Iris pigment epithelial cell (primary cell): ENCODE measurements at regions not wholly inside any gene's neighbourhood (a gene's known extent, or its start where the extent isn't known, plus 50 kb on each side); places are given as distances from the start of the nearest gene placed in this dataset.
A peak's percentile ranks its signal among the peaks of the same experiment; 100 is the strongest.
"Not testable (repeated sequence)": the region's sequence is repeated elsewhere in the genome, so short reads cannot be mapped to it uniquely, and the experiment has no call there.

Experiments used
- DNase-seq: peaks from one replicate; pipeline ENCODE4 v3.0.0-alpha.2; 2011; ENCODE audit warnings: low read depth

- DNase-seq = no peak
Observed at GRCh38 chr9:745761-746380, 95.6 kb upstream of the DMRT1 start.

GRCh38 chr9:746661-747434 is 94.6 kb upstream of the DMRT1 start:
- no peak for DNase-seq

- DNase-seq = no peak
Observed at GRCh38 chr9:747567-747966, 93.9 kb upstream of the DMRT1 start.

GRCh38 chr9:748861-749497 is 92.5 kb upstream of the DMRT1 start:
- no peak for DNase-seq

DNA sequence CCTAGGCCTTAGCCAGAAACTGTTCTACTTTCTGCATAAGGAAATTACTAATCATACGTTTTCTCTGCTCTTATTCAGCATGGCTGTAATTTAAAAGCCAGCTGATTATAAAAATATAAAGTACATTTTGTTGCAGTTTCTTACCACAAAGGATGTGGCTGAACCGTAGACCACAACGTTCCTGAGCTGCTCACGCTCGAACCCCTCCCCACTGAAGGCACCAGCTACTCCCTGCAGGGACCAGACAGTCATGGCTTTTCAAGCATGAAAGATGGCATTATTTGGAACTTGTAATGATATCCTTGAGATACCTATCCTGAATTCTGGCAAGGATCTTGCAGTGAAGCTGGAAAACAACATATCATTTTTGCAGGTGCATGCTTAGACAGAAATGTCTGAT is 91.8 kb upstream of the DMRT1 start:
- DNase-seq = no peak

GRCh38 chr9:750249-750967 is 91.1 kb upstream of the DMRT1 start:
- no peak for DNase-seq

DNA sequence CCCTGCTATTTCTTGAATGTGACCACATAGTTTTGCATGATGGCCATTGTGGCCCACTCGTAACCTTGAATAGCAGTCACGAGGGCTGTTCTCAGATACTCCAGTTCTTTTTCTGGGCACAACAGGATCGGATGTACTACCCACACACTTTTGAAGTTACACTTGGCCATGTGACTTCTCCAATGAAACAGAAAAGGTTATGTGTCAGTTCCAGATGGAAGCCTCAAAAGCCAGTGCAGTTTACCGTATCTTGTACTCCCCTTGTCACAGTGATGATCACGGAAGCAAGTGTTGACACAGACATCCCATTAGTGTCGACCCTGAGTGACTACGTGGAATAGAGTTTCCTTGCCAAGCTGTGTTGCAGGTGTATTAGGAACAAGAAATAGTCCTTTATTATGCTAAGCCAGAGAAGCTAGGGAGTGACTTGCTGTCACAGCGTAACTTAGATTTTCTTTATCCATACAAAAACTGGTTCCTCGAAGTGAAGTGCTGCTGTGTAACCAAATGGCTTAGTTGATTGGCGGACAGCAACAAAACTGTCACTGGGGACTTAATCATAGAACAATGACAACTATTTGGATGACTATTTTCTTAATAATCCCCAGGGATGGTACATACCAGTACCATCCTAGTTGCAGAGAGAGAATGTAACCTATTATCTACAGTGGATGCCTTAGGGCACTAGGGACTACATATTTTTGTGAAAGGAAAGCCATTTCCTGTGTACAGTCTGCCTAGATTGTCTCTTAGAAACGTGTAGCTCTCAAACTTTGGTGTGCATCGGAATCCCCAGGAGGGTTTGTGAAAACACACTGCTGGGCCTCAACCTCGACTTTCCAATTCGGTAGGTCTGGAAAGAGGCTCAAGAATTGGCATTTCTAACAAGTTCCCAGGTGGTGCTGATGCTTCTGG is 90.1 kb upstream of the DMRT1 start:
- peak; percentile 33 for DNase-seq

- DNase-seq = peak; percentile 94
Observed at GRCh38 chr9:752201-752600, 89.3 kb upstream of the DMRT1 start.

DNA sequence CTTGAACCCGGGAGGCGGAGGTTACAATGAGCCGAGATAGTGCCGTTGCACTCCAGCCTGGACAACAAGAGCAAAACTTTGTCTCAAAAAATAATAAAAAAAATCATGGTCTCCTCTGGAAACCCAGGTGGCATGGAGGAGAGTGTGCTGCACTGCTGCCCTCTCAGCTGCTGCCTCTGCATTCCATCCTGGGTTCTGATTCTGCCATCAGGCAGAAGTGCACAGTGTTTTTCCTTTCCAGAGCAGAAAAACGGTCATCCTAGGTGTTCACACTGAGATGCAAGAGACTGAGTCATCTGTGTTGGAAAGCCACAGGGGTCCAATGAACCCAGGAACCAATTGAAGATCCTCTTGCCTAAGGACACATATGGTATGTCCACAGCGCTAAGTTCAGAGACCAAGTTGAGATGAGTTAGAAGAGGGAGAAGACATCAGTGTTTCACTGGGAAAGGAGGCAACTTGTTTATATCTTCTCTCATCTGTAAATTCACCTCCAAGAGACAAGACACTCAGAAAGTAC is 88.8 kb upstream of the DMRT1 start:
- peak; percentile 42 for DNase-seq

- not testable (repeated sequence) for DNase-seq
Observed at GRCh38 chr9:753734-754133, 87.8 kb upstream of the DMRT1 start.

DNA sequence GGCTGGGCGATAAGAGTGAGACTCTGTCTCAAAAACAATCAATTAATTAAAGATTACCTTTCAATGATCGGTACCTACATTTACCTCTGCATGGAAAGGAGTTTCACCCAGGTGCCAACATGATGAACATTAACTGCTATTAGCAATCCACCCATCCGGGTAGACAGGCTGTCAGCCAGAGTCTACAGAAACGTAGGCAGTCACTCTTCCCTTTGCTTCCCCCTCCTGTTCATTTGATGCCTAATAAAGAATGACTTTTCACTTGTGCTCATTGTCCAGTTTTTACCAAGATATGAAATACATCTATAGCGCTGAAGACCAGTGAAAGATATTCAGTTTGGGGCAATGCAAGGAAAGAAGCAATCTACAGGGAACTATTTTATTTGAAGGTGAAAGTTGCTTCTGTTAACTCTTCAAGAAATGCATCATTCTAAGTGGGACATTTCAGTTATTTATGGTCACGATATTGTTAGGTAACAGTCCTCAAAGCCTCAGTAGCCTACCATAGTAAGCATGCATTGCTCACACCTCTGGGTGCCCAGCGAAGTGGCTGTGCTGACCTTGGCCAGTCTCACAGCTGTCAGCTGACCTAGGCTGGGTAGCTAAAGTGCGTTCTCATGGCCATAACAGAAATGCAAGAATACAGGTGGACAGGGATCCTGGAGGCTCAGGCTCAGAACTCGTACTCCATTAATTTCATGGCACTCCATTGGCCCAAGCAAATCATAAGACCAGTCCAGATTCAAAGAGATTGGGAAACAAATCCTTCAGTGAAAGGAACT is 87.2 kb upstream of the DMRT1 start:
- no peak for DNase-seq

DNA sequence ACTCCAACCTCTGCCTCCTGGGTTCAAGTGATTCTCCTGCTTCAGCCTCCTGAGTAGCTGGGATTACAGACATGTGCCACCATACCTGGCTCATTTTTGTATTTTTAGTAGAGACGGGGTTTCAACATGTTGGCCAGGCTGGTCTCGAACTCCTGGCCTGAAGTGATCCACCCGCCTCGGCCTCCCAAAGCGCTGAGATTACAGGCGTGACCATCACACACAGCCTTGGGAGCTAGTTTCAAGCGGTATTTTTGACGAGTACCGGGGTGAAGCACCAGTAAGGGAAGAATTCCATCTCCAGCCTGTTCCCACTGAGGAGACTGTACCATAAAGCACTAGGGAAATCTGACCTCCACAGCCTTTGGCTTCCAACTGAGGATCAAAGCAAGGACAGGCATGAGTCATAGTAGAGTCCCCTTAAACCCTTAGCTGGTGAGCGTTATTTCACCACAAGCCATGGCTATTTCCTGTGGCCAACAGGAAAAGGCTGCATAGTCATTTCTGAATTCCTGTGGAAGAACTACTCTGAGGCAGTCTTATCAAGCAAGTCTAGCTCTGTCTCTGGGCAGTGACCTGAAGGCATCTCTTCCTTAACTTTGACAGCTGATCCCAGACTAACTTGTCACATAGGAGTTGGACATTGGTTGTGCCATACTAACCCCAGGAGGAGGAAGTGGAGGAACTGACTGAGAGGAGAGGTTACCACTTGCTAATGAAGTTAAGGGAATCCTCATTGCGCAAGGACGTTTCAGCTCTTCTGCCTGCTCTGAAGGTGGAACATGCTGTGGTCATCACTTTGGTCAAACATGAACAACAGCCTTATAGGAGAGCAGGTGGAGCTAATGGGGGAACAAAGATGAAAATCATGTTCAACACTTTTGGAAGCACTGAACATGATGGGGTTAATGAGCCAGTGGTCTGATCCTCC is 85.8 kb upstream of the DMRT1 start:
- DNase-seq = peak; percentile 94

DNA sequence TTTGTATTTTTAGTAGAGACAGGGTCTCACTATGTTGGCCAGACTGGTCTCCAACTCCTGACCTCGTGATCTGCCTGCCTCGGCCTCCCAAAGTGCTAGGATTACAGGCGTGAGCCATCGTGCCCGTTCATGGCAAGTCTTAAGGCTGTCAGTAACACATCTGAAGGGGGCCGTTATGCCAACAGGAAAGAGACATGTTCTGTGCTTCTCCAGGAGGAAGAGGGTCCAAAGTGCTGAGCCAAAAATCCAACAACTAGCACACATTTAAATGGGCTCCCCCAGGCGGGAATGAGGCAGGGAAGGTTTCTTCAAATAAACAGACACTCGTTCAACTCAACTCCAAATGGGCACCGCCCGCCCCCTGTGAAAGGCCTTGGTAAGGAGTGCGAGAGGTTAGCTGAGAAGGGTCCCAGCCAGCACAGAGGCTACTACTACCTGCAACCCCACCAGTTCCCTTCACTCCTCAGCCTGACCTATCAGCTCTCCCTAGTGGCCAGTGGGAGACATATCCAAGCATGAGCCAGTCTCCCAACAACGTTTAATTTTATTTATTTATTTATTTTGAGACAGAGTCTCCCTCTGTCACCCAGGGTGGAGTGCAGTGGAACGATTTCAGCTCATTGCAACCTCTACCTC is 84.1 kb upstream of the DMRT1 start:
- peak; percentile 69 for DNase-seq

- no peak for DNase-seq
Observed at GRCh38 chr9:758146-758545, 83.4 kb upstream of the DMRT1 start.

DNA sequence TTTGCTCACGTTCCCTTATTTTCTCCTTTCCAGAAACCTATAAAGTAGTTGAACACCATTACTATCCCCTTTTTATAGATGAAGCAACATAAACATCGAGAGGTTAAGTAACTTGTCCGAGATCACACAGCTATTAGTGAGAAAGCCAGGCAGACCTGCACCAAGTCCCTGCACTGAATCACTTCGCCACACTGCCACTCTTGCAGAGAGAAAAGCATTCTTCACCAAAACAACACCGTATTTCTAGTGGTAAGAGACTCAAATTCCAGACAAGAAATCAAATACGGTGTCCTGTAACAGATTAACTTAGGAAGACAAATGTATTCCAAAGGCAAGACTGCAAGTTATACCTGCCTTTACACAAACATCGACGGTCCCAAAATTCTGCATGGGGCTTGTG is 82.0 kb upstream of the DMRT1 start:
- DNase-seq = no peak

- no peak for DNase-seq
Observed at GRCh38 chr9:759983-760736, 81.3 kb upstream of the DMRT1 start.

DNA sequence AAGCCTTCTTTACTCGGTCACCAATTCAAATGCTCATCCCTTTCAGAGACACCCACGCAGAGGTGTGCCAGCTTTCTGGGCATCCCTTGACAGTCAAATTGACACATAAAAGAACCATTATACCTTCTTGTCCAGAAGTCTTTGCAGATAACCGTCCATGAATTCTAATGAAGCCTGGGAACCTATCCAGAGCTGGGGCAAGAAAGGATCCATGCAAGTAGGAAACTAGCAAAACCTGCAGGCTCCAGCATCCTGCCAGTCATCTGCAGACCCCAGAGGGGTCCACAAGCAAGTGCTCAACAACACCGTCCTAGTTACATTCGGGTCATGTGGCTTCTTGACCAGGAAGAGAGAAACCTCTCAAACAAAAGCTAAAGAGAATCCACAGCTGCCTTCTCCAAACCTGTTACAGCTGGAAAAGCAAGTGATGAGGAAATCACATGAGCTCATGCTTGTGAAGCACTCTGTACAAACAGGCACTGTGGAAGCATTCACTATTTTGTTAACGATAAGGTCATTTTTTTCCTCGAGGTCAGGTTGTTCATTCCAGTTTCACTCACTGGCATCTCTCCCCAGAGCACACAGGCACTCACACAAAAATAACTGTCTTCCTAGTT is 80.2 kb upstream of the DMRT1 start:
- DNase-seq = no peak
